Stimulated activated CD4-positive, alpha-beta T cell treated with anti-CD3 and anti-CD28 coated beads, Interleukin-15, amount 100 ng/mL, for 48 hours (primary cell): ENCODE measurements at regions not wholly inside any gene's neighbourhood (a gene's known extent, or its start where the extent isn't known, plus 50 kb on each side); places are given as distances from the start of the nearest gene placed in this dataset.
"Not testable (repeated sequence)": the region's sequence is repeated elsewhere in the genome, so short reads cannot be mapped to it uniquely, and the experiment has no call there.

Source experiments
- DNase-seq, 2 donors: peaks; one replicate each; pipeline ENCODE4 v3.0.0-alpha.2; 2020; ENCODE audit warnings: low read depth in 2 of 2

GRCh38 chr12:58069268-58069963, 128.0 kb downstream of the ATP23 start:
- DNase-seq = no peak

DNA sequence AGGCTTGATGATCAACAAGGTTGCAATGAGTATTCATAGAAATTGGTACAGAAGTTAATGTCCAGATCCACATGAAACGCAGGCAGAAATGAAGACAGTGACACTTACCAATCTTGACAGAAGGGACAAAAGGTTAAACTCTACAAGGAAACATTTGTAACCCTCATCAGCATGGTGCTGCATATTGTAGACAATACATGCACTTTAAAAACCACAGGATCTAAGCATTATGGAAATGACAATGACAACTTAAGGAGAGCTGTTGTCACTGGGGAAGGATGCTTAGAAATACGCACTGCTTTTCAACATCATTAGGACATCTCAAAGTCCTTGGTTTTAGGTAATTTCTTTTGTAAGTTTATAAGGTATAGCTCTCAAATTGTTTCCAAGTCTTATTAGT, 130.6 kb downstream of the ATP23 start:
- no peak for DNase-seq

- DNase-seq = no peak
Observed at GRCh38 chr12:58074259-58074658, 132.9 kb downstream of the ATP23 start.

- DNase-seq = no peak
Observed at GRCh38 chr12:58079806-58080205, 138.4 kb downstream of the ATP23 start.

GRCh38 chr12:58081488-58081887, 140.1 kb downstream of the ATP23 start:
- DNase-seq = no peak

GRCh38 chr12:58082996-58083395, 141.6 kb downstream of the ATP23 start:
- no peak for DNase-seq

- DNase-seq = no peak
Observed at GRCh38 chr12:58086006-58086405, 144.6 kb downstream of the ATP23 start.

GRCh38 chr12:58086930-58087329, 145.6 kb downstream of the ATP23 start:
- no peak for DNase-seq

DNA sequence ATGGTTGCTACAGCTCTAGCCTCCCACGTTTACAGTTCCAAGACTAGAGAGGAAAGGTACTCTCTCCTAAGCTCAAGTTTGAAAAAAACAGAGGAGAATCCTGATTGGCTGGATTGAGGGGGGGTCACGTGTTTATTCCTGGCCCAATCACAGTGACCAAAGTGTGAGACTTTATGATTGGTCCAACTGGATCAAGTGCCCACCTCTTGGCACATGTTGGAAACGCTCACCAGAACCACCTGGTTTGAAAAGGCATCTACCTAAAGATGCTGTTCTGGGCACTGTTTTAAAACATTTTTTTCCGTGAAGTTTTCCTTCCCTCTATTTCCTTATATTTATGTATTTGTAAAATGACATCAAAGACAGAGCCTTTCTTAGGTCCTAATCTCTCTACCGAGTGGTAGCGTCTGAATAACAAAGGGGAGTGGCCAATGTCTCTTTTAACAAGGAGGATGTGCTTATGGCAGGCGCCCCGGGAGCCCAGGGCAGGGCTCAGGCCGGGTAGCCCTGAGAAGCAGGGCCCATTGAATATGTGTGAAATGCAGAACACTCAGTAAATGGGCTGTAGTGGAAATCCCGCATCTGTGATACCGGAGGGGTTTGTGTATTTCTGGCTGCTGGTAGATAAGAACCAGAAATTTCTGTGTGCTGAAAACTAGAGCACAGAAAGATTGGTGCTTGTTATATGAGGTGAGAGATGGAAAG, 146.2 kb downstream of the ATP23 start:
- no peak for DNase-seq

- no peak for DNase-seq
Observed at GRCh38 chr12:58089588-58089987, 148.2 kb downstream of the ATP23 start.

- no peak for DNase-seq
Observed at GRCh38 chr12:58090685-58091084, 149.3 kb downstream of the ATP23 start.

- DNase-seq = no peak
Observed at GRCh38 chr12:58095002-58095401, 153.6 kb downstream of the ATP23 start.

DNA sequence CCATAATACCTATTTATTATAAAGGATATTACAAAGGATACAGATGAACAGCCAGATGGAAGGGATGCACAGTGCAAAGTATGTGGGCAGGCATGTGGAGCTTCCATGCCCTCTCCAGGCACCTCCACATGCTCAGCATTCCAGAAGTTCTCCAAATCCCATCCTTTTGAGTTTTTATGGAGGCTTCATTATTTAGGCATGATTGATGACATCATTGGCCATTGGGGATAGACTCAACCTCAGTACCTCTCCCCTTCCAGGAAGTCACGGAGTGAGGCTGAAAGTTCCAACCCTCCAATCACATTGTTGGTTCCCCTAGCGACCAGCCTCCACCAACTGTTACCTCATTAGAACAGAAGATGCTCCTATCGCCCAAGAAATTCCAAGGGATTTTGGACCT, 156.4 kb downstream of the ATP23 start:
- DNase-seq = no peak

DNA sequence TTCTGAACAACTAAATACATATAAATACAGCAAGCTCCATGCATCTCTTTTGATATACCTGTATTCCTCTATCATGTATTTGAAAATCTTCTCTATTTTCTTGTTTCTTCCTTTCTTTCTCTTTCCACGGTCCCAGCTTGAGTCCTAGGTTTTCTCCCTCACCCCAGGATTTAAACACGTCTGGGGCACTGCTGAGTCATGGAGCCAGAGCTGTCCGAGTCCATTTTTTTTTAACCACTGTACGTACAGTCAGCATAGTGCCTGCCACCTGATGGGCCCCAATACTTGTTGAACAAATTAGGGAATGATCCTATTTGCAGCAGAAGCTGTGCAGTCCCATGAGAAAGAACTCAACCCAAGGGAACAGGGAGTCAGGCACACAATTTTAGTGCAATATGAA, 158.1 kb downstream of the ATP23 start:
- DNase-seq = no peak

- DNase-seq = no peak
Observed at GRCh38 chr12:58104351-58104755, 163.0 kb downstream of the ATP23 start.

GRCh38 chr12:58105225-58106119, 164.1 kb downstream of the ATP23 start:
- DNase-seq = no peak

DNA sequence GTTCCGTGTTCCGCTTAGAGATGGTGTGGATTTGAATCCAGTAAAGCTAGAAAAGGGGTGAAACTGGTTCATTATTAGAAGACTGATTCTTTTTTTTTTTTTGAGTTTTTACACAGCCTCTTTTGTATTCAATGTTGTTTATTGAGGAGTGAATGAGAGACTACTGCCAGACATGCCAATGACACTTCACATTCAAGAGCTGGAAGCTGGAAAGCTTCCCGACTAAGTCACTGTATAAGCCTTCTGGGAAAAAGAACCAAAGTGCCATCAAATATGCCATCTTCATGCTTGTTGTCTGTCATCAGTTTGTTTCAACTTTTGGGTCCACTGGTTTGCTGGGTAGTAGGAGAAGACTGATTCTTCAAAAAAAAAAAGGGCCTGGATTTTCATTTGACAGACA, 164.8 kb downstream of the ATP23 start:
- DNase-seq = no peak

DNA sequence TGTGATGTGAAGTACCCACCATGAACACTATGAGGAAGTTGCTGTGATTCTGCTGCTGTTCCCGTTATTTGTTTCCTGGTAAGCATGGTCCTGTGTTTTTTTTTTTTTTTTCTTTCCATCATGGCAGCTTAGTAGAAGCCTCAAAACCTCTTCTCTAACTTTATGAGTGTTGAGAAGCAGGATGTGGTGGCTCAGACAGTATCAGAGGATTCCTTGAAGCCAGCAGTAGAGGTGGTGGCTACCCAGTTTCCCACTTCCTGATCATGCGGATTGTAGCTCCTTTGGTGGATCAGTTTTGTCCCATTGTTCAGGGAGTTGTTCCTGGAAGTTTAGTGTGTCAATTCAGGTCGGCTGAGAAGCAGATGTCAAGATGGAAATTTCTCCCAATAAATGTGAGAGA, 175.8 kb downstream of the ATP23 start:
- DNase-seq = no peak

DNA sequence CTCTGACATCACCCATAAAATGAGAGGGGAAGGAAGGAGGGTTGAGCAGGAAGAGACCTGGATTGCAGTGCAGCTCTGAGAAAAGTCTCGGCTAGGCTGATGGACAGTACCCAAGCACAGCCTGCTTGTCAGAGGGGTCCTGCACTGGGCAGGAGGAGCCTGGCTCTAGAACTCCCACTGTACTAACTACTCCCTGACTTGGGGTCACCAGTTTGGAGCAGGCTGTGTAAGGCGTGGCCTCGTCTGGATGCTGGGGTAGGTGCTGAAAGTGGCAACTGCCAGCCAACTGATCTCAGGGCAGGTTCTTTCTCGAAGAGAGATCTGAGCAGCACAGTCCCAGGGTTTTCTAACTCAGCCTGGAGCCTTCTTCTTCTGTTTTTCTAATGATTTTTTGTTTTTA, 176.3 kb downstream of the ATP23 start:
- DNase-seq = no peak

- DNase-seq = not testable (repeated sequence)
Observed at GRCh38 chr12:58125761-58126160, 184.4 kb downstream of the ATP23 start.

GRCh38 chr12:58131986-58132755, 190.8 kb downstream of the ATP23 start:
- no peak for DNase-seq

GRCh38 chr12:58138424-58138823, 197.1 kb downstream of the ATP23 start:
- DNase-seq = no peak
